ENCODE measurements at regions not wholly inside any gene's neighbourhood (a gene's known extent, or its start where the extent isn't known, plus 50 kb on each side); places are given as distances from the start of the nearest gene placed in this dataset.

GRCh38 chr2:114156366-114157056, 266.6 kb downstream of the ACTR3 start:
- no peak for DNase-seq

GRCh38 chr2:114157057-114157385, 267.1 kb downstream of the ACTR3 start:
- no peak for DNase-seq

DNA sequence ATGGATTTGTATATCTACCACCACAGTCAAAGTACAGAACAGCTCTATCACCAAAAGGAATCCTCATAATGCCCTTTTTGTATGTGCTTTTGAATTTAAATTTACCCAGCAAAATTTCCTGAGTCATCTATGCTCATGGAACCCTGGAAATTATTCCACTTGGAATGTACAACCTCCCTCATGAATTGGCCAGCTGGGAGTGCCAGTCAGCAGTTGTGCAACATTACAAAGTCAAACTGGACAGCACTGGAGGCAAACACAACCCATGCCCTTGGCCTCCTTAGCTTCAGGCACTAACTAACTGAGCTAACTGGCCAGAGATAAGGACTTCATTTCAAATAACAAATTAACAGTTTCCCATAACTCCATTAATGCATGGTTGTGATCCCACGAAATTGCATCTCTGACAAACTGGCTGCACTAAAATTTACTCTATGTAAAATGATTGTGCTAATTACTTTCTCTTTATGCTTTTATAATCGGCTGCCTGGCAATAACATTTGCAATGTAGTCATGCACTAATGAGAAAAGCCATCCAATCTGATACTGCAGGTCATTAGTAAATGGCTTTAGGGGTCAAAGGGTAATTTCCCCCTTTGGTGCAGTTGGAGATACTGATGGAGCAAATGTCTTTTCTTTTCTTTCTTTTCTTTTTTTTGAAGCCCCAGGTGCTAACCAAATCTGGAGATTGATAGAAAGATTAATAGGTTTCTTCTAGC, 270.5 kb downstream of the ACTR3 start:
- DNase-seq: no peak

DNA sequence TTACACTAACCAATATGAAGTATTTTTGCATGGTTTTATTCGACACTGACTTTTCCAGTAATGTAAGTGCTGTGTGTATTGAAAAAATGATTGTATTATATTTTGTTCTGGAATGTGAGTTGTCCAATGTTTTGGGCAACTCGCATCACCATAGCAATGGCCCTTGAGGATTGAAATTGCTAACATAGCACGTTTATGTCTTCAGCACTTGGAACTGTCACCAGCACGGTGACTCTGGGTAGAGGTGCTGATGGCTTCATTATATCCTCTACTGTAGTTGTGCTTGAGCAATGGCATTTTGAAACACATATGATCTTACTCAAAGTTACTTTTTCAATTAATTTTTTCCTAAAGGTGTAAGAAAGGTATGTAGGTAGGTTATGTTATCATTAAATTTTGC, 271.5 kb downstream of the ACTR3 start:
- no peak for DNase-seq

GRCh38 chr2:114167799-114168198, 274.6 kb upstream of the DPP10 start:
- no peak for DNase-seq

DNA sequence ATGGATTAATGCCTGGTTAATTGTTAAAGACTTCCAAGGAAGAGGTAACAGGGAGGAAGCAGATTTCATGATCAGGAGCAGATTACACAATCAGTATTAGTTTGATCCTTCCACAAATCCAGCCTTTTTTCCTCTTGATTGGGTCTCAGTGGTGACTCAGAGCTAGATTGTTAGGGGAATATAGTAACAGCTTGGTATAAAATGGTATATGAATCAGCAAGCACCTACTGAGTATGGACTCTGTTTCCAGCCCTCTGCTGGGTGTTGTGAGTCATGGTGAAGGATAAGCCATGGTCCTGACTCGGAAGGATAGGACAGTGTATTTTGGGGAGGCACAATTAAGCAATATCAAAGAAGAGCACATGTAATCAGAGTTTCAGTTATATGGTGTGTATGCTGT, 272.4 kb upstream of the DPP10 start:
- DNase-seq: no peak

DNA sequence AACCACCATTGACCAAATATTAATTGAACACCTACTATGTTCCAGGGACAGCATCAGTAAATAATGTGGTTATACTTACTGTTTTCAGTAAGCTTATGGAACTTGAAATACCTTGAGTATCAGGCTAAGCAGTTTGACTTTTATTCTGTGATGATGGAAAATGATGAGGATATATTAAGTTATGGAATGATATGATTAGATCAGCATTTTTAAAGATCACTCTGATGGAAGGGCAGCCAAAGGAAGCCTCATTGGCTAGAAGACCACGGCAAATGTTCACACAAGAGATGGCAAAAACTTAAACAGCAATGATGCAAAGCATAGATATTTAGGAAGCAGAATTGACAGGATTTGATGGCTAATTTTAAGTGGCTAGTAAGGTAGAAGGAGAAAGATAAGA, 266.9 kb upstream of the DPP10 start:
- DNase-seq: no peak

GRCh38 chr2:114185501-114185900, 256.9 kb upstream of the DPP10 start:
- no peak for DNase-seq

- DNase-seq: peak; percentile 19
These were observed 250.1 kb upstream of the DPP10 start for GRCh38 chr2:114192362-114192761.

DNA sequence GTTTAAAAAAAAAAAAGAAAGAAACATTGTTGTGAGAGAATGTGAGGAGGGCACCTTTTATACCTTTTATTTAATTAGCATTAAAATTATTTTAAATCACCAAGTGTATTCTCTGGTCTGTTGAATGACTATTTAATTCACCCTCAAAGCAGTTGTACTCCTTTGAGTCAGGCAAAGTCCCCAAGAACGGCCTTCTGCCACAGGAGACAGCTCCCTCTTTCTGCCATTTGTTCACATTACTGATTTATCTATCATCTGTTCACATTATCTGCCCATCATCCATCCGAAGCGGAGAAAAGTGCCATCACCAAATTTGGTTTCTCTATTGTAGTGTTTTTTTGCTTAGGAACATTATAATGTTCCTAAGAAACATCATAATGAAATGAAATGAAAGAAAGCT, 240.7 kb upstream of the DPP10 start:
- DNase-seq: no peak

DNA sequence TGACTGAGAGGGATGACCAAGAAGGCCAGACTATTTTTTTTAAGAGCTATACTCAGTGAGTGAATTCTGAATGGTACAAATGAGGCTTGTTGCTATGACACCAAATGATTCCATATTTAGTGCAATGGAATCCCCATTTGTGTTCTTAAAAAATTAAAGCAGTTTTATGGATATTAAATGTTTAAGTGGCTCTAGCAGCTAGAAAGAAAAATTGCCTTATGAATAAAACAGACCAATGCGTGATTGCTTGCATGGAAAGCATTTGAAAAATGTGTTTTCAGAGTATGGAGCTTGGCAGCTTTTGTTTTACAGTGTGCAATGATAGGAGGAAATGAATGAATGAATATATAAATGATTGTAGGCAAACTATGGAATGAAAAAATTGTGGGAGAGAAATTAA, 238.8 kb upstream of the DPP10 start:
- DNase-seq: no peak

GRCh38 chr2:114213808-114214207, 228.6 kb upstream of the DPP10 start:
- no peak for DNase-seq

DNA sequence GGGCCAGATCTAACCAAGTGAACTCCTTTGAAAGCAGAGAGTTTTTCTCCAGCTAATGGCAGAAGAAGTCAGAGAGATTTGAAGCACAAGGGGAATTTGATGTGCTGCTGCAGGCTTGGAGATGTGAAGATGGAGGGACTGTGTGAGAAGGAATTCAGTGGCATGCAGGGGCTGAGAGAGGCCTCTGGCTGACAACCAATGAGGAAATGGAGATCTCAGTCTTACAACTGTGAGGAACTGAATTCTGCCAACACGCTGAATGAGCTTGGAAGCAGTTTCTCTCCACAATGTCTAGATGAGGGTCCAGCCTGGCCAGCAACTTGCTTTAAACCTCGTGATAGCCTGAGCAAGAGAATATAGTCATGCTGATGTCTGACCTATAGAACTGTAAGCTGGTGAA, 224.1 kb upstream of the DPP10 start:
- no peak for DNase-seq

- no peak for DNase-seq
These were observed 223.0 kb upstream of the DPP10 start for GRCh38 chr2:114219456-114219855.

- no peak for DNase-seq
These were observed 220.1 kb upstream of the DPP10 start for GRCh38 chr2:114222344-114222743.

DNA sequence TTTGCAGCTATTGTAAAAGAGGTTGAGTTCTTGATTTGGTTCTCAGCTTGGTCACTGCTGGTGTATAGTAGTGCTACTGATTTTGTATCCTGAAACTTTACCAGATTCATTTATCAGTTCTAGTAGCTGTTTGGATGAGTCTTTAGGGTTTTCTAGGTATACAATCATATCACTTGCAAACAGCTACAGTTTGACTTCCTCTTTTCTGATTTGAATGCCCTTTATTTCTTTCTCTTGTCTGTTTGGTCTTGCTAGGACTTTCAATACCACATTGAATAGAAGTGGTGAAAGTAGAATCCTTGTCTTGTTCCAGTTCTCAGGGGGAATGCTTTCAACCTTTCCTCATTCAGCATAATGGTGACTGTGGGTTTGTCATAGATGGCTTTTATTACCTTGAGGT, 210.5 kb upstream of the DPP10 start:
- no peak for DNase-seq

DNA sequence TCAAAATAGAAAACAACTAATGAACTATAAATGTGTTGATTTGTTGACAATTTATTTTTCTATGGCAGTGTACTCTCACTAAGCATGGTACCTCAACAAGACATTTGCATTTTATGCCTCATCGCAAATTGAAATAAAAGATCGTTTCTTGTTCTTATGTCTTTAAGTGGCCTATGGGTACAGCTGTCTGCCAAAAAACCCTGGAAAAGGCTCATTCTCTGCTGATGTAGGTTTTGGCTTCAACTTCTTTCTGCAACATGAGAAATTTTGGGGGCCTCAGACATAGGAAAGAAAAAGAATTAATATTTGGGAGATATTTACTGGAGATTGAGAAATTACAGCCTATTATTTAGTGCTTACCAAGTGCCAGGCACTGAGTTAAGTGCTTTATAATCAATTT, 205.1 kb upstream of the DPP10 start:
- DNase-seq: no peak

- DNase-seq: no peak
These were observed 203.4 kb upstream of the DPP10 start for GRCh38 chr2:114238910-114239559.

DNA sequence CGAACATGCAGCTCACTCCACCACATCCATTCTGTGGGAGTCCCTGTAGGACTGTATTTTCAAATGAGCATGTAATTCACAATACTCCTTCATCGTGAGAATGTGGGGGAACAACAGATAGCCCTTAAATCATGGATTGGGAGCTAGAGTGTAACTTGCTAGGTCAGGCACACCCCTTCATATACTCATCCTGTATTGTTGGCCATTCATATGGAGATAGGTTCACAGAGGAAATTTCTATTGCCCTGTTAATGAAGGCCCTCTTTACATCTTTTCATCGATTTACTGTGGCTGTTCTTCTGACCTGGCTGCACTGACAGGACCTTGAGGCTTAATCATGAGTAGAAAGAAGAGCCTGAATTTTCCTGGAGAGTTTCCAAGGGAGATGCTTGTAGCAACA, 193.8 kb upstream of the DPP10 start:
- no peak for DNase-seq

DNA sequence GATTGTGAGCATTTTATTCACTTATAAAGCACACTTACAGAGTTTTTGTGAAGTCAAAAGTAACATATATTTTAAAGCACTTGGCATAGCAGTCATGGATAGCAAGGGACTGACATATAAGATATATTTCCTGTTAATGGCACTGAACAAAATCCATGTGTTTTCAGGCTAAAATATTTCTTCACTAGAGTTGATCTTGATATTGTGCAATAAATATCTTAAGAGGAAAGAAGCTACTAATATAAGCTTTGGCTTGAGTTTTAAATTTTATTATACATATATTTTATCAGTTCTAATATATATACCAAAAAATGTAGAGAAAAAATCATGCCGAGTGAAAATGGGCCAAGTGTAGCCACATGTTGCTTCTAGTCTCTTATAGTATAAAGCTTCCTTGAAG, 189.7 kb upstream of the DPP10 start:
- DNase-seq: no peak

- DNase-seq: no peak
These were observed 187.6 kb upstream of the DPP10 start for GRCh38 chr2:114254875-114255274.

DNA sequence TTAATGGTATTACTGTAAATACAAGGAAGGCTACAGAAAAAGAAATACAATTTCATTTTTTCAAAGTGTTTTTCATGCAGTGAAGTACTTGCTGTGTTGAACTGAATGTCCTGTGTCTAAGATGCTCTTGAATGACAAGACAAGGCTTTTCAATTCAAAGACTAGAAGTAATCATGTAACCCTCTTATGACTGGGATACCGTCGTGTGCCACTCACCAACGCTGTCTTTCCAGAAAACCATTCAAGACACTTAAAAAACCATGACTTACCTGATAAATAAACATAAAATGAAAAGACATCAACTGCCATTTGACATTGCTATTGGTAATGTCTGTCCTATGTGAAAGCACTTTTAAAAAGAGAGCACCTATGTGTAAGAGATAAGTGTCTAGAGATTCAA, 183.1 kb upstream of the DPP10 start:
- DNase-seq: no peak

DNA sequence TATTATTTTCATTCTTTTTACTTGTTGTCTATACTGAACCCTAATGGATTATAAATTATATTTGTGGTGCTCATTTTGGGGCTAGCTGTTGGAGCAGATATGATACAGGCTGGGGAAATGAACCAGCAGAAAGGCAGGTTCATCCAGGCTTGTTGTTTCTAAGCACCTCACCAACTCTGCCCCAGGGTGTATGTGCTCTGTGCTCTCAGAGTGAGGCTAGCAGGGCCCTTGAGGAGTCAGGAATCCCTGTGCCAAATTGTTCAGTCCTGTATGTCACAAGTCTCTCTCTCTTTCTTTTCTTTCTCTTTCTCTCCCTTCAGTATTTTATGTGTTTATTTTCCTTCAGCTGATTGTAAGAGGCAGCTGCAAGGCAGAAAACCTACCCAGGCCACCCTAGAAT, 181.1 kb upstream of the DPP10 start:
- no peak for DNase-seq

GRCh38 chr2:114265261-114265660, 177.2 kb upstream of the DPP10 start:
- no peak for DNase-seq

- no peak for DNase-seq
These were observed 167.5 kb upstream of the DPP10 start for GRCh38 chr2:114274957-114275356.
